Progenitor cell of endocrine pancreas (in vitro differentiated cells): ENCODE measurements at regions not wholly inside any gene's neighbourhood (a gene's known extent, or its start where the extent isn't known, plus 50 kb on each side); places are given as distances from the start of the nearest gene placed in this dataset.

Experiments used
- DNase-seq: peaks from one replicate; pipeline ENCODE4 v3.0.0; 2021; ENCODE audit warnings: low spot score; ENCODE audit not compliant: unreplicated experiment
- H3K27ac Mint-ChIP-seq: 2 replicates; pipeline ENCODE4 v1.8.0; 2021; ENCODE audit warnings: mild to moderate bottlenecking, moderate library complexity, mixed read lengths
- H3K27me3 Mint-ChIP-seq: 2 replicates; pipeline ENCODE4 v1.8.0; 2021; ENCODE audit warnings: mixed read lengths
- H3K36me3 Mint-ChIP-seq: 2 replicates; pipeline ENCODE4 v1.8.0; 2022; ENCODE audit warnings: mixed read lengths; ENCODE audit not compliant: insufficient read depth
- H3K4me1 Mint-ChIP-seq: 2 replicates; pipeline ENCODE4 v1.8.0; 2021; ENCODE audit warnings: low read depth, mixed read lengths
- H3K4me3 Mint-ChIP-seq: 2 replicates; pipeline ENCODE4 v1.8.0; 2021; ENCODE audit warnings: low read depth, mild to moderate bottlenecking, moderate library complexity, mixed read lengths
- H3K9me3 Mint-ChIP-seq: 2 replicates; pipeline ENCODE4 v1.8.0; 2021; ENCODE audit warnings: low read depth, mixed read lengths
- CTCF ChIP-seq: fragments of 200-600 bp; sonication (generic); IDR thresholded peaks from one replicate; pipeline ENCODE4 v1.5.0; 2021; ENCODE audit warnings: antibody characterized with exemption, mild to moderate bottlenecking; ENCODE audit not compliant: unreplicated experiment

GRCh38 chrX:27039332-27039731, 423.8 kb downstream of the PPP4R3C start:
- Mint-ChIP-seq H3K4me3 (no peak overlapping the region), H3K9me3 (peaks cover 17% of the 10 kb centered on the region), H3K27ac (no peak overlapping the region), H3K4me1 (no peaks in the 10 kb centered on the region), H3K36me3 (no peaks in the 10 kb centered on the region), H3K27me3 (no peaks in the 10 kb centered on the region)
- no peak for TF ChIP-seq CTCF
- no peak for DNase-seq

- no peak for TF ChIP-seq CTCF
- DNase-seq: no peak
- H3K4me1 Mint-ChIP-seq: no peaks in the 10 kb centered on the region
- H3K27ac Mint-ChIP-seq: no peak overlapping the region
- no peaks in the 10 kb centered on the region for H3K27me3 Mint-ChIP-seq
- no peaks in the 10 kb centered on the region for H3K36me3 Mint-ChIP-seq
- H3K4me3 Mint-ChIP-seq: no peak overlapping the region
- peaks cover 23% of the 10 kb centered on the region for H3K9me3 Mint-ChIP-seq
Measured at GRCh38 chrX:27008486-27008885, 454.7 kb downstream of the PPP4R3C start.

- Mint-ChIP-seq H3K36me3 (no peaks in the 10 kb centered on the region), H3K4me1 (no peaks in the 10 kb centered on the region), H3K27me3 (no peaks in the 10 kb centered on the region), H3K27ac (no peak overlapping the region), H3K4me3 (no peak overlapping the region), H3K9me3 (peaks cover 40% of the 10 kb centered on the region)
- TF ChIP-seq CTCF: no peak
- DNase-seq: no peak
Measured at GRCh38 chrX:26999634-27000033, 463.5 kb downstream of the PPP4R3C start.

GRCh38 chrX:26958261-26958660, 504.9 kb downstream of the PPP4R3C start:
- Mint-ChIP-seq H3K9me3 (peaks cover 23% of the 10 kb centered on the region), H3K4me1 (no peaks in the 10 kb centered on the region), H3K4me3 (no peak overlapping the region), H3K36me3 (no peaks in the 10 kb centered on the region), H3K27me3 (no peaks in the 10 kb centered on the region), H3K27ac (no peak overlapping the region)
- no peak for TF ChIP-seq CTCF
- DNase-seq: no peak

GRCh38 chrX:26954029-26954428, 509.1 kb downstream of the PPP4R3C start:
- TF ChIP-seq CTCF: no peak
- DNase-seq: no peak
- peaks cover 2% of the 10 kb centered on the region for H3K4me1 Mint-ChIP-seq
- H3K36me3 Mint-ChIP-seq: no peaks in the 10 kb centered on the region
- H3K9me3 Mint-ChIP-seq: peaks cover 24% of the 10 kb centered on the region
- H3K27me3 Mint-ChIP-seq: no peaks in the 10 kb centered on the region
- no peak overlapping the region for H3K4me3 Mint-ChIP-seq
- H3K27ac Mint-ChIP-seq: no peak overlapping the region
